OCI-LY1 (cell line): ENCODE measurements at regions not wholly inside any gene's neighbourhood (a gene's known extent, or its start where the extent isn't known, plus 50 kb on each side); places are given as distances from the start of the nearest gene placed in this dataset.

Experiments
- H2AFZ ChIP-seq: fragments of 200-600 bp; sonication (generic), shearing (Covaris generic); 2 replicates; pipeline ENCODE4 v1.6.0; 2014; ENCODE audit warnings: antibody characterized with exemption, mild to moderate bottlenecking, low read length
- H3F3A ChIP-seq: fragments of 200-600 bp; sonication (generic), shearing (Covaris generic); 2 replicates; pipeline ENCODE4 v1.6.0; 2014; ENCODE audit warnings: mild to moderate bottlenecking, antibody characterized with exemption, low read length, moderate library complexity; ENCODE audit not compliant: insufficient read depth
- H3K27ac ChIP-seq: fragments of 200-600 bp; sonication (generic); 2 replicates; pipeline ENCODE4 v1.5.1; 2014; ENCODE audit warnings: low read length, mixed run types, mild to moderate bottlenecking, low read depth; ENCODE audit not compliant: poor library complexity, severe bottlenecking
- H3K27me3 ChIP-seq: fragments of 200-600 bp; sonication (generic); 2 replicates; pipeline ENCODE4 v1.6.0; 2014; ENCODE audit warnings: antibody characterized with exemption, mild to moderate bottlenecking, low read length, moderate library complexity; ENCODE audit not compliant: insufficient read depth
- H3K36me3 ChIP-seq: fragments of 200-600 bp; sonication (generic); 2 replicates; pipeline ENCODE4 v1.6.1; 2014; ENCODE audit warnings: mild to moderate bottlenecking, antibody characterized with exemption, low read length, moderate library complexity, mixed read lengths; ENCODE audit not compliant: insufficient read depth
- H3K4me1 ChIP-seq: fragments of 200-600 bp; sonication (generic); 2 replicates; pipeline ENCODE4 v1.5.1; 2014; ENCODE audit warnings: mild to moderate bottlenecking, low read length, moderate library complexity; ENCODE audit not compliant: insufficient read depth, severe bottlenecking
- H3K4me2 ChIP-seq: fragments of 200-600 bp; sonication (generic), shearing (Covaris generic); 2 replicates; pipeline ENCODE4 v1.6.1; 2014; ENCODE audit warnings: low read length
- H3K4me3 ChIP-seq: fragments of 200-600 bp; sonication (generic); 2 replicates; pipeline ENCODE4 v1.5.1; 2014; ENCODE audit warnings: low read length, low read depth, mild to moderate bottlenecking, mixed read lengths; ENCODE audit not compliant: poor library complexity, severe bottlenecking
- H3K79me2 ChIP-seq: fragments of 200-600 bp; shearing (Covaris generic); 2 replicates; pipeline ENCODE4 v1.6.1; 2016; ENCODE audit warnings: mixed run types, low read length, mixed read lengths; ENCODE audit not compliant: insufficient read depth
- H3K9ac ChIP-seq: fragments of 200-600 bp; sonication (generic), shearing (Covaris generic); 2 replicates; pipeline ENCODE4 v1.6.1; 2014; ENCODE audit warnings: mild to moderate bottlenecking, low read length, mixed read lengths
- H3K9me2 ChIP-seq: fragments of 200-600 bp; sonication (generic), shearing (Covaris generic); 2 replicates; pipeline ENCODE4 v1.6.1; 2014; ENCODE audit warnings: low read depth, mild to moderate bottlenecking, low read length, mixed read lengths
- H3K9me3 ChIP-seq: fragments of 200-600 bp; shearing (Covaris generic); 2 replicates; pipeline ENCODE4 v1.6.1; 2014; ENCODE audit warnings: low read length, mixed read lengths
- H4K20me1 ChIP-seq: fragments of 200-600 bp; sonication (generic), shearing (Covaris generic); 2 replicates; pipeline ENCODE4 v1.6.0; 2016; ENCODE audit warnings: mild to moderate bottlenecking, low read length; ENCODE audit not compliant: insufficient read depth
- EZH2 ChIP-seq: fragments of 200-600 bp; sonication (generic), shearing (Covaris generic); IDR thresholded peaks from 2 replicates; pipeline ENCODE4 v1.8.0; 2017; ENCODE audit warnings: borderline replicate concordance, mixed run types, mild to moderate bottlenecking, antibody characterized with exemption, low read length, moderate library complexity, mixed read lengths
- TF ChIP-seq, protein P1 (sequence below): fragments of 200-600 bp; sonication (generic), shearing (Covaris generic); IDR thresholded peaks from 2 replicates; pipeline ENCODE4 v1.5.1; 2017; ENCODE audit warnings: mild to moderate bottlenecking, antibody characterized with exemption, low read length, moderate library complexity, mixed read lengths

GRCh38 chr5:30447431-30447830 lies 746.1 kb upstream of the CDH6 start:
- Histone ChIP-seq H3K36me3 (no peaks in the 10 kb centered on the region), H3K9me2 (no peaks in the 10 kb centered on the region), H3K27me3 (no peaks in the 10 kb centered on the region), H3K9me3 (no peaks in the 10 kb centered on the region), H3K4me3 (no peak overlapping the region), H3K4me1 (no peaks in the 10 kb centered on the region), H3K27ac (no peak overlapping the region), H3K79me2 (no peaks in the 10 kb centered on the region), H3K9ac (no peak overlapping the region), H2AFZ (no peak overlapping the region), H4K20me1 (no peaks in the 10 kb centered on the region), H3F3A (no peaks in the 10 kb centered on the region), H3K4me2 (no peak overlapping the region)
- TF ChIP-seq, protein P1, sequence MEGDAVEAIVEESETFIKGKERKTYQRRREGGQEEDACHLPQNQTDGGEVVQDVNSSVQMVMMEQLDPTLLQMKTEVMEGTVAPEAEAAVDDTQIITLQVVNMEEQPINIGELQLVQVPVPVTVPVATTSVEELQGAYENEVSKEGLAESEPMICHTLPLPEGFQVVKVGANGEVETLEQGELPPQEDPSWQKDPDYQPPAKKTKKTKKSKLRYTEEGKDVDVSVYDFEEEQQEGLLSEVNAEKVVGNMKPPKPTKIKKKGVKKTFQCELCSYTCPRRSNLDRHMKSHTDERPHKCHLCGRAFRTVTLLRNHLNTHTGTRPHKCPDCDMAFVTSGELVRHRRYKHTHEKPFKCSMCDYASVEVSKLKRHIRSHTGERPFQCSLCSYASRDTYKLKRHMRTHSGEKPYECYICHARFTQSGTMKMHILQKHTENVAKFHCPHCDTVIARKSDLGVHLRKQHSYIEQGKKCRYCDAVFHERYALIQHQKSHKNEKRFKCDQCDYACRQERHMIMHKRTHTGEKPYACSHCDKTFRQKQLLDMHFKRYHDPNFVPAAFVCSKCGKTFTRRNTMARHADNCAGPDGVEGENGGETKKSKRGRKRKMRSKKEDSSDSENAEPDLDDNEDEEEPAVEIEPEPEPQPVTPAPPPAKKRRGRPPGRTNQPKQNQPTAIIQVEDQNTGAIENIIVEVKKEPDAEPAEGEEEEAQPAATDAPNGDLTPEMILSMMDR: no peak
- TF ChIP-seq EZH2: no peak

GRCh38 chr5:30446456-30446855 lies 747.0 kb upstream of the CDH6 start:
- no peak overlapping the region for H3K27ac ChIP-seq
- no peaks in the 10 kb centered on the region for H3F3A ChIP-seq
- no peak overlapping the region for H3K4me2 ChIP-seq
- H2AFZ ChIP-seq: no peak overlapping the region
- H3K4me1 ChIP-seq: no peaks in the 10 kb centered on the region
- no peak overlapping the region for H3K9ac ChIP-seq
- no peak overlapping the region for H3K4me3 ChIP-seq
- no peaks in the 10 kb centered on the region for H3K9me3 ChIP-seq
- H3K79me2 ChIP-seq: no peaks in the 10 kb centered on the region
- no peaks in the 10 kb centered on the region for H3K27me3 ChIP-seq
- H3K9me2 ChIP-seq: no peaks in the 10 kb centered on the region
- H3K36me3 ChIP-seq: no peaks in the 10 kb centered on the region
- no peaks in the 10 kb centered on the region for H4K20me1 ChIP-seq
- TF ChIP-seq EZH2: no peak
- TF ChIP-seq, protein P1: no peak

- TF ChIP-seq, protein P1: no peak
- TF ChIP-seq EZH2: no peak
- no peaks in the 10 kb centered on the region for H3K79me2 ChIP-seq
- H2AFZ ChIP-seq: no peak overlapping the region
- no peaks in the 10 kb centered on the region for H3K4me1 ChIP-seq
- H3K9me3 ChIP-seq: no peaks in the 10 kb centered on the region
- no peaks in the 10 kb centered on the region for H3K27me3 ChIP-seq
- H3K36me3 ChIP-seq: no peaks in the 10 kb centered on the region
- no peaks in the 10 kb centered on the region for H3F3A ChIP-seq
- H3K27ac ChIP-seq: no peak overlapping the region
- H3K9me2 ChIP-seq: no peaks in the 10 kb centered on the region
- no peaks in the 10 kb centered on the region for H4K20me1 ChIP-seq
- H3K4me3 ChIP-seq: no peak overlapping the region
- H3K9ac ChIP-seq: no peak overlapping the region
- no peak overlapping the region for H3K4me2 ChIP-seq
Observed at GRCh38 chr5:30438785-30439184, 754.7 kb upstream of the CDH6 start.
